Glutamatergic neuron (in vitro differentiated cells): ENCODE measurements at regions not wholly inside any gene's neighbourhood (a gene's known extent, or its start where the extent isn't known, plus 50 kb on each side); places are given as distances from the start of the nearest gene placed in this dataset.
A peak's percentile ranks its signal among the peaks of the same experiment; 100 is the strongest.

ENCODE experiments used
- DNase-seq: peaks from one replicate; pipeline ENCODE4 v3.0.0; 2022
- H3K27ac Mint-ChIP-seq: one replicate; pipeline ENCODE4 v1.8.0; 2020; ENCODE audit warnings: mild to moderate bottlenecking, mixed read lengths, inconsistent platforms; ENCODE audit not compliant: unreplicated experiment
- H3K27me3 Mint-ChIP-seq: one replicate; pipeline ENCODE4 v1.8.0; 2020; ENCODE audit warnings: mild to moderate bottlenecking, moderate library complexity, mixed read lengths, inconsistent platforms; ENCODE audit not compliant: unreplicated experiment
- H3K36me3 Mint-ChIP-seq: one replicate; pipeline ENCODE4 v1.8.0; 2020; ENCODE audit warnings: mild to moderate bottlenecking, mixed read lengths, inconsistent platforms; ENCODE audit not compliant: unreplicated experiment
- H3K4me1 Mint-ChIP-seq: one replicate; pipeline ENCODE4 v1.8.0; 2020; ENCODE audit warnings: mild to moderate bottlenecking, low read depth, mixed read lengths, inconsistent platforms; ENCODE audit not compliant: unreplicated experiment
- H3K4me3 Mint-ChIP-seq: one replicate; pipeline ENCODE4 v1.8.0; 2020; ENCODE audit warnings: mild to moderate bottlenecking, mixed read lengths, inconsistent platforms; ENCODE audit not compliant: unreplicated experiment
- H3K9me3 Mint-ChIP-seq: one replicate; pipeline ENCODE4 v1.8.0; 2020; ENCODE audit warnings: mild to moderate bottlenecking, moderate library complexity, mixed read lengths, inconsistent platforms; ENCODE audit not compliant: unreplicated experiment
- CTCF ChIP-seq: fragments of 200-600 bp; sonication (generic); IDR thresholded peaks from one replicate; pipeline ENCODE4 v1.5.0; 2021; ENCODE audit not compliant: partially characterized antibody, unreplicated experiment

GRCh38 chr7:16353226-16353625 lies 68.1 kb downstream of the CRPPA start:
- Mint-ChIP-seq H3K27me3 (no peaks in the 10 kb centered on the region), H3K4me3 (no peak overlapping the region), H3K9me3 (no peaks in the 10 kb centered on the region), H3K27ac (no peak overlapping the region), H3K4me1 (peaks cover 4% of the 10 kb centered on the region), H3K36me3 (peaks cover 5% of the 10 kb centered on the region)
- TF ChIP-seq CTCF = no peak
- DNase-seq = no peak

- Mint-ChIP-seq H3K4me3 (no peak overlapping the region), H3K27me3 (no peaks in the 10 kb centered on the region)
- no peak for TF ChIP-seq CTCF
These were observed 70.7 kb downstream of the CRPPA start for GRCh38 chr7:16350634-16351033.

GRCh38 chr7:16348251-16348650 lies 73.1 kb downstream of the CRPPA start:
- Mint-ChIP-seq H3K36me3 (peaks cover 14% of the 10 kb centered on the region), H3K4me3 (no peak overlapping the region), H3K27me3 (no peaks in the 10 kb centered on the region), H3K9me3 (no peaks in the 10 kb centered on the region), H3K27ac (peak overlapping the region; percentile 26), H3K4me1 (peaks cover 13% of the 10 kb centered on the region)
- no peak for TF ChIP-seq CTCF
- no peak for DNase-seq

More at GRCh38 chr7:16350634-16351033, 70.7 kb downstream of the CRPPA start:
- DNase-seq = no peak
- Mint-ChIP-seq H3K9me3 (no peaks in the 10 kb centered on the region), H3K36me3 (peaks cover 5% of the 10 kb centered on the region), H3K4me1 (peaks cover 13% of the 10 kb centered on the region), H3K27ac (no peak overlapping the region)

- DNase-seq = no peak
- Mint-ChIP-seq H3K4me3 (no peak overlapping the region), H3K27ac (no peak overlapping the region), H3K27me3 (no peaks in the 10 kb centered on the region), H3K4me1 (peaks cover 13% of the 10 kb centered on the region), H3K9me3 (no peaks in the 10 kb centered on the region), H3K36me3 (peaks cover 14% of the 10 kb centered on the region)
- no peak for TF ChIP-seq CTCF
These were observed 73.5 kb downstream of the CRPPA start for GRCh38 chr7:16347827-16348192.

- Mint-ChIP-seq H3K27ac (no peak overlapping the region), H3K36me3 (peaks cover 14% of the 10 kb centered on the region), H3K4me3 (no peak overlapping the region), H3K9me3 (no peaks in the 10 kb centered on the region), H3K4me1 (peaks cover 13% of the 10 kb centered on the region), H3K27me3 (no peaks in the 10 kb centered on the region)
- DNase-seq = no peak
- TF ChIP-seq CTCF = no peak
These were observed 74.1 kb downstream of the CRPPA start for GRCh38 chr7:16347066-16347826.
